ENCODE measurements at regions not wholly inside any gene's neighbourhood (a gene's known extent, or its start where the extent isn't known, plus 50 kb on each side); places are given as distances from the start of the nearest gene placed in this dataset.

DNA sequence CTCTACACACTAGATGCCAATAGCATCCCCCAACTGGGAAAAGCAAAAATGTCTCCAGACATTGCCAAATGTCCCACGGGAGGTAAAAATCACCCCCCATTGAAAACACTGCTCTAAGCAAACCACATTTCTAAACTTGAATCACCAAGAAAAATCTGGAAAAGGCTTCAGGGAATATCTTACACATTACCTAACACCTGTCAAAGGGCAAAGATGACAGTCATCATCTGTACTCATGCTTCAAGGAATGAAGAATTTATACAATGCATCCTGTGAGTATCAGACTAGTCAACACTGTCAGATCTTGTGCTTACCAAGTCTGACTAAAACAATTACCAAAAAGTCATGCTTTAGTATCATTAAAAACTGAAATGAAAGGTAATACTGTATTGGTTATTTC, 161.6 kb upstream of the SOX5 start:
- TF ChIP-seq, protein P1, sequence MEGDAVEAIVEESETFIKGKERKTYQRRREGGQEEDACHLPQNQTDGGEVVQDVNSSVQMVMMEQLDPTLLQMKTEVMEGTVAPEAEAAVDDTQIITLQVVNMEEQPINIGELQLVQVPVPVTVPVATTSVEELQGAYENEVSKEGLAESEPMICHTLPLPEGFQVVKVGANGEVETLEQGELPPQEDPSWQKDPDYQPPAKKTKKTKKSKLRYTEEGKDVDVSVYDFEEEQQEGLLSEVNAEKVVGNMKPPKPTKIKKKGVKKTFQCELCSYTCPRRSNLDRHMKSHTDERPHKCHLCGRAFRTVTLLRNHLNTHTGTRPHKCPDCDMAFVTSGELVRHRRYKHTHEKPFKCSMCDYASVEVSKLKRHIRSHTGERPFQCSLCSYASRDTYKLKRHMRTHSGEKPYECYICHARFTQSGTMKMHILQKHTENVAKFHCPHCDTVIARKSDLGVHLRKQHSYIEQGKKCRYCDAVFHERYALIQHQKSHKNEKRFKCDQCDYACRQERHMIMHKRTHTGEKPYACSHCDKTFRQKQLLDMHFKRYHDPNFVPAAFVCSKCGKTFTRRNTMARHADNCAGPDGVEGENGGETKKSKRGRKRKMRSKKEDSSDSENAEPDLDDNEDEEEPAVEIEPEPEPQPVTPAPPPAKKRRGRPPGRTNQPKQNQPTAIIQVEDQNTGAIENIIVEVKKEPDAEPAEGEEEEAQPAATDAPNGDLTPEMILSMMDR (IDR thresholded peaks at IDR 0.05; ENCODE audit: insufficient read depth, low read depth, low read length) = no peak
- no peak overlapping the region for H3K4me3 ChIP-seq (ENCODE audit: low read depth, low read length)
- no peak for DNase-seq (ENCODE audit: low read depth)

DNA sequence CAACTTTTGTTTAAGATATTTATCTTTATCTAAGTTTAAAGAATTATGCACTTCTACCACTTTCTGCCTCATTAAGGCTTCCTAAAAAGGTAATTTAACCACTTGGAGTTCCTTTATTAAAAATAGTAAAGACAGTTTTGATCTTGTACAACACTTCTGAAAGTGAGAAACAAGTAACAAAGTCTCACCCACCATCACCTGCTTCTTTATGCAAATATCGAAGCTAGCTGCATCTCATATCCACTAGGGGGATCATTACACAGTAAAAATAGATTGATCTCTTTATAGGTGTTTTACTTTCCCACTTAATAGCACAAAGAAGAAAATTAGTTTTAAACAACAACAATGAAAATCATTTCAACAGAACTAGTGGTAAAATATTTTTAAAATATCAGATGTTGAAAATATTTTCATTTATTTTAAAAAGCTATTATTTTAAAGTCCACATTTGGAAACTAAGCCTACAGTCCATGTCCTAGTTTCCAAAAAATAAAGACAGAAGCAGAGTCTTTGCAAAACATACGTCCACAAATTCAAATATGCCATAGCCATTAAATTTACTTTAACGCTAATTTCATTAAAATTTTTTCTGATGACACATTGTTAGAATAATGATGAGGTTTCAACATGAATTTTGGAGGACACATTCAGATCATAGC, 160.0 kb upstream of the SOX5 start:
- TF ChIP-seq, protein P1 (IDR thresholded peaks at IDR 0.05; ENCODE audit: insufficient read depth, low read depth, low read length) = peak; percentile 64
- H3K4me3 ChIP-seq (ENCODE audit: low read depth, low read length) = no peak overlapping the region
- peak; percentile 30 for DNase-seq (ENCODE audit: low read depth)

DNA sequence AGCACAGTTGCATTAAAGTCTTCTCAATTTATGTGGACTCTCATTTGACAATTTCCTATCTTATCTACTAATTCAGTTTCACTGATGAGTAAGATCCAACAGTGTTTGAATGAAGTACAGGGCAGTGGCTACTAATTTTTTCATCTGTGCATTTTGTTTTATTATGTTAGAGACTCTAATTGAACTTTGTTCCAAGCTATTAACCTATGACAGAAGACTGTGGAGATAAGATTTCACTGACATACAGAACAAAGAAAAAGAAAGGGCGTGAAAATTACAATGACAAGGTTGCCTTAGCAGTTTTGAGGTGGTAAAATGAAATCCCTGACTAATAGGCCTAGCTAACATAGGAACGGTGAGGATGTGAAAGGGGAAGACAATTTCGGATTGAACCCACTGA, 153.2 kb upstream of the SOX5 start:
- H3K4me3 ChIP-seq (ENCODE audit: low read depth, low read length) = no peak overlapping the region
- DNase-seq (ENCODE audit: low read depth) = no peak
- TF ChIP-seq, protein P1 (IDR thresholded peaks at IDR 0.05; ENCODE audit: insufficient read depth, low read depth, low read length) = no peak

DNA sequence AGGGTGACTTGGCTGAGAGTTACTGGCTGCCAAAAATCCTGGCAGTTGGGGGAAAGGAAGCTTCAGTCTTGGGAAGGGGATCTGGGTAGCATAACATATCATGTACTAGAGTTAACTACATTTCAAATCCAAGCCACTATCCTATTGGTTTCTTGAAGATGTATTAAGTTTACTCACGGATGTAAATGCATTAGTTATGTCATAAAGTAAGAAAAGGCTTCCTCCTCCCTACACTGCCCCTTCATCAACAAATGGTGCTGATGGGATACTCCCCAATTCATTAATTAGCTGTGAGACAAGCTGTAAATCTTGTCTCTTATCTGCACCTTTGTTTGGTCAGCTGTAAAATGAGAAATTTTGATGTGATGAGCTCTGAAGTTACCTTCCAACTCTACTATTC, 150.1 kb upstream of the SOX5 start:
- DNase-seq (ENCODE audit: low read depth) = no peak
- TF ChIP-seq, protein P1 (IDR thresholded peaks at IDR 0.05; ENCODE audit: insufficient read depth, low read depth, low read length) = no peak
- H3K4me3 ChIP-seq (ENCODE audit: low read depth, low read length) = no peak overlapping the region

DNA sequence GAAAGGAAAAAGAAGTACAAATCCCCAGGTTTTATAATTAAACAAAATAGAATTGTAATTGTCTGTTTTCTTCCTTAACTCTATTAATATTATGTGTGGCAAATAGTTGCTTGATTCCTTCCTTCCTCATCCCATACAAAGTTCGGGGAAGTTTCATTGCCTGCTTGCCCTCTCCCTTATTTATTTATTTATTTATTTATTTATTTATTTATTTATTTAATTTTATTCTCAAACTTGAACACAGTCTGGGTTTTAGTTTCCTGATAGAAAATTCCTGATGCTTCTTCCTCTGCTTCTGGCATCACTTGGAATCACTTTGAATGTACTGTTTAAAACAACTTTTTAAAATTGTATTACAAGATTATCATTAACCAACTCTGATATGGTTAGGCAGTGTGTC, 145.8 kb upstream of the SOX5 start:
- no peak overlapping the region for H3K4me3 ChIP-seq (ENCODE audit: low read depth, low read length)
- DNase-seq (ENCODE audit: low read depth) = no peak
- TF ChIP-seq, protein P1 (IDR thresholded peaks at IDR 0.05; ENCODE audit: insufficient read depth, low read depth, low read length) = no peak

DNA sequence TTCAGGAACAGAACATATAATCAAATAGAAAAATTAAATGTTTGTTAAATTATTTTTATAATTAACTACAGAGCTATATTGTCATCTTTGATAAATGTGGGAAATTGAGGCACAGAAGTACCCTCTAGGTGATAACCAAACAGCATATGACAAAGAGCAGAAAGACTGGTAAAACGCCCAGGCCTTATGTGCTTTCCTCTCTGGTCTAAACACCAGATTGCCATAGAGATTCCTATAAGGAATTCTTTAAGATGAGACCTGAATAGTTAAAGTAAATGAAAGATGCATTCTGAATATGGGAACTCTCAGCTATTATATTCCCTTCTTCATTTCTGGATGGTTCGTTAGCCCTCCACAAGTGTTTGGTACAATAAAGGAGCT, 140.0 kb upstream of the SOX5 start:
- TF ChIP-seq, protein P1 (IDR thresholded peaks at IDR 0.05; ENCODE audit: insufficient read depth, low read depth, low read length) = no peak
- no peak for DNase-seq (ENCODE audit: low read depth)
- H3K4me3 ChIP-seq (ENCODE audit: low read depth, low read length) = no peak overlapping the region

Data from fibroblast of villous mesenchyme (primary cell).